MM.1S (cell line): ENCODE measurements at regions not wholly inside any gene's neighbourhood (a gene's known extent, or its start where the extent isn't known, plus 50 kb on each side); places are given as distances from the start of the nearest gene placed in this dataset.

Experiments
- DNase-seq: peaks from one replicate; pipeline ENCODE4 v3.0.0-alpha.2; 2015
- H2AFZ ChIP-seq: fragments of 300-600 bp; sonication (generic); 2 replicates; pipeline ENCODE4 v1.6.0; 2016; ENCODE audit warnings: antibody characterized with exemption, low read length
- H3F3A ChIP-seq: fragments of 300-600 bp; sonication (generic); 2 replicates; pipeline ENCODE4 v1.6.1; 2016; ENCODE audit warnings: mild to moderate bottlenecking, antibody characterized with exemption, low read length, moderate library complexity, mixed read lengths; ENCODE audit not compliant: insufficient read depth
- H3K27ac ChIP-seq: fragments of 300-600 bp; sonication (generic); 2 replicates; pipeline ENCODE4 v1.5.1; 2016; ENCODE audit warnings: mild to moderate bottlenecking, low read length
- H3K27me3 ChIP-seq: fragments of 300-600 bp; sonication (generic); replicated peaks from 2 replicates; pipeline ENCODE4 v1.6.0; 2016; ENCODE audit warnings: low read length; ENCODE audit not compliant: insufficient read depth
- H3K36me3 ChIP-seq: fragments of 300-600 bp; sonication (generic); replicated peaks from 2 replicates; pipeline ENCODE4 v1.6.1; 2016; ENCODE audit warnings: mild to moderate bottlenecking, low read length, mixed read lengths; ENCODE audit not compliant: insufficient read depth
- H3K4me1 ChIP-seq: fragments of 300-600 bp; sonication (generic); 2 replicates; pipeline ENCODE4 v1.6.1; 2016; ENCODE audit warnings: low read length, mixed read lengths
- H3K4me2 ChIP-seq: fragments of 300-600 bp; sonication (generic); 2 replicates; pipeline ENCODE4 v1.6.0; 2016; ENCODE audit warnings: low read depth, low read length
- H3K4me3 ChIP-seq: fragments of 300-600 bp; sonication (generic); 2 replicates; pipeline ENCODE4 v1.5.1; 2016; ENCODE audit warnings: low read length, mixed read lengths
- H3K79me2 ChIP-seq: fragments of 300-600 bp; sonication (generic); 2 replicates; pipeline ENCODE4 v1.6.1; 2016; ENCODE audit warnings: mixed run types, low read length, mixed read lengths
- H3K9ac ChIP-seq: fragments of 300-600 bp; sonication (generic); 2 replicates; pipeline ENCODE4 v1.6.1; 2016; ENCODE audit warnings: low read length, mixed read lengths
- H3K9me2 ChIP-seq: fragments of 300-600 bp; sonication (generic); replicated peaks from 2 replicates; pipeline ENCODE4 v1.6.1; 2016; ENCODE audit warnings: mild to moderate bottlenecking, low read length, mixed read lengths; ENCODE audit not compliant: insufficient read depth
- H3K9me3 ChIP-seq: fragments of 300-600 bp; sonication (generic); replicated peaks from 2 replicates; pipeline ENCODE4 v1.6.1; 2016; ENCODE audit warnings: mild to moderate bottlenecking, low read length, mixed read lengths; ENCODE audit not compliant: insufficient read depth
- H4K20me1 ChIP-seq: fragments of 300-600 bp; sonication (generic); 2 replicates; pipeline ENCODE4 v1.6.1; 2016; ENCODE audit warnings: mild to moderate bottlenecking, low read length, moderate library complexity, mixed read lengths; ENCODE audit not compliant: insufficient read depth
- CTCF ChIP-seq: fragments of 300-600 bp; sonication (generic); IDR thresholded peaks from 2 replicates; pipeline ENCODE4 v1.5.1; 2016; ENCODE audit warnings: antibody characterized with exemption, low read length, mixed read lengths
- EZH2 ChIP-seq: fragments of 300-600 bp; sonication (generic); optimal IDR thresholded peaks from 2 replicates; pipeline ENCODE3; 2017; ENCODE audit warnings: low read depth, mild to moderate bottlenecking, antibody characterized with exemption, low read length, mixed read lengths
- EZH2phosphoT487 ChIP-seq: fragments of 300-600 bp; sonication (generic); IDR thresholded peaks from 2 replicates; pipeline ENCODE4 v1.6.1; 2018; ENCODE audit warnings: antibody characterized with exemption, low read length

- DNase-seq = no peak
- Histone ChIP-seq H3K27me3 (no peaks in the 10 kb centered on the region), H3K4me1 (no peaks in the 10 kb centered on the region), H3K36me3 (no peaks in the 10 kb centered on the region), H3K9me3 (no peaks in the 10 kb centered on the region), H3K9me2 (no peaks in the 10 kb centered on the region), H4K20me1 (no peaks in the 10 kb centered on the region), H3K4me3 (no peak overlapping the region), H3K27ac (no peak overlapping the region), H3K79me2 (no peaks in the 10 kb centered on the region), H2AFZ (no peak overlapping the region), H3F3A (no peaks in the 10 kb centered on the region), H3K4me2 (no peak overlapping the region), H3K9ac (no peak overlapping the region)
- TF ChIP-seq EZH2 = no peak
- no peak for TF ChIP-seq EZH2phosphoT487
- no peak for TF ChIP-seq CTCF
These were observed 157.3 kb downstream of the ZNF281 start for GRCh38 chr1:200252531-200252930.

- no peak overlapping the region for H3K4me2 ChIP-seq
These were observed 159.4 kb downstream of the ZNF281 start for GRCh38 chr1:200250469-200250868.

GRCh38 chr1:200248541-200248940 lies 161.3 kb downstream of the ZNF281 start:
- Histone ChIP-seq H3K4me3 (no peak overlapping the region), H3K9ac (no peak overlapping the region), H3K79me2 (no peaks in the 10 kb centered on the region), H3K9me2 (no peaks in the 10 kb centered on the region), H3F3A (no peaks in the 10 kb centered on the region), H2AFZ (no peak overlapping the region), H3K4me2 (no peak overlapping the region), H4K20me1 (no peaks in the 10 kb centered on the region), H3K4me1 (no peaks in the 10 kb centered on the region), H3K27ac (no peak overlapping the region), H3K36me3 (no peaks in the 10 kb centered on the region), H3K9me3 (no peaks in the 10 kb centered on the region), H3K27me3 (no peaks in the 10 kb centered on the region)
- TF ChIP-seq CTCF (no peak), EZH2 (no peak), EZH2phosphoT487 (no peak)
- DNase-seq = no peak

More at GRCh38 chr1:200250469-200250868, 159.4 kb downstream of the ZNF281 start:
- H3K27ac ChIP-seq = no peak overlapping the region
- H3K79me2 ChIP-seq = no peaks in the 10 kb centered on the region
- H2AFZ ChIP-seq = no peak overlapping the region
- no peaks in the 10 kb centered on the region for H3K9me2 ChIP-seq
- H3K4me3 ChIP-seq = no peak overlapping the region
- no peaks in the 10 kb centered on the region for H3F3A ChIP-seq
- no peaks in the 10 kb centered on the region for H3K4me1 ChIP-seq
- no peaks in the 10 kb centered on the region for H4K20me1 ChIP-seq
- no peak for DNase-seq
- TF ChIP-seq CTCF (no peak), EZH2 (no peak), EZH2phosphoT487 (no peak)
- no peaks in the 10 kb centered on the region for H3K9me3 ChIP-seq
- H3K27me3 ChIP-seq = no peaks in the 10 kb centered on the region
- H3K36me3 ChIP-seq = no peaks in the 10 kb centered on the region
- H3K9ac ChIP-seq = no peak overlapping the region
